Endometrium (tissue), 2 donors: ENCODE measurements at regions not wholly inside any gene's neighbourhood (a gene's known extent, or its start where the extent isn't known, plus 50 kb on each side); places are given as distances from the start of the nearest gene placed in this dataset.

ENCODE experiments used
- FAIRE-seq: peaks from 2 replicates; lab custom pipeline; 2012; peaks lifted over from hg19 to GRCh38; lab: Jason Lieb, UNC
- donor health status: control.
- donor health status: control.

- FAIRE-seq: no peak
These were observed 465.6 kb upstream of the LINC00305 start for GRCh38 chr18:64614446-64614845.

DNA sequence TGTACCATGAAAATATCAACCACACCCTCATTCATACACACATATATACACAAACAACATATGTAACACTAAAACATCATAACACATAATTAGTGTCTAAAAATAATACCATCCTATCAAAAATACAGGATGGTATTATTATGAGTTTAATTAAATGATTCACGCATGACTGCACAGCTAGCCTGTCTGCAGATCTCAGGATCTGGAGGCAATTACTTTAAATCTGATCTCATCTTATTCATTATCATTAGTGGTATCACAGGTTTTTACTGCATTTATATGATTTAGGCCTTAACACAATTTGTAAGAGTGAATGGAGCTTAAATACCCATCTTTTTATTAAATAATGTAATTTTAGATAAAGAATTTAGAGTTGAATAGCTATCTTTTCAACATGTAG, 443.4 kb upstream of the LINC00305 start:
- FAIRE-seq: no peak

- FAIRE-seq: no peak
These were observed 440.1 kb upstream of the LINC00305 start for GRCh38 chr18:64589000-64589399.

DNA sequence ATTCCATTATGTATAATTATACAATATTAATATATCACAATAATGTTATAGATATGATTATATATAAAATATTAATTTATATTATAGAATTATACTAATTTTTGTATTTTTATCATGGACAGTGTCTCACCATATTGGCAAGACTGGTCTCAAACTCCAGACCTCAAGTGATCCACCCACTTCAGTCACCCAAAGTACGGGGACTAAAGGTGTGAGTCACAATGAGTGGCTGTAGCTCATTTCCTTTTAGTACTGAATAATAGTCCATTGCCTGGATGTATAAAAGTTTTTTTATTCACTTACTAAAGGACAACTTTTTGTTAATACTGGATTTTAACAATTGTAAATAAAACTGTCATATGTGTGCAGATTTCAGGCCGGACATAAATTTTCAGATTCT, 417.6 kb upstream of the LINC00305 start:
- FAIRE-seq: no peak

- FAIRE-seq: no peak
These were observed 413.8 kb upstream of the LINC00305 start for GRCh38 chr18:64562651-64563050.

GRCh38 chr18:64546451-64546850, 397.6 kb upstream of the LINC00305 start:
- FAIRE-seq: no peak

DNA sequence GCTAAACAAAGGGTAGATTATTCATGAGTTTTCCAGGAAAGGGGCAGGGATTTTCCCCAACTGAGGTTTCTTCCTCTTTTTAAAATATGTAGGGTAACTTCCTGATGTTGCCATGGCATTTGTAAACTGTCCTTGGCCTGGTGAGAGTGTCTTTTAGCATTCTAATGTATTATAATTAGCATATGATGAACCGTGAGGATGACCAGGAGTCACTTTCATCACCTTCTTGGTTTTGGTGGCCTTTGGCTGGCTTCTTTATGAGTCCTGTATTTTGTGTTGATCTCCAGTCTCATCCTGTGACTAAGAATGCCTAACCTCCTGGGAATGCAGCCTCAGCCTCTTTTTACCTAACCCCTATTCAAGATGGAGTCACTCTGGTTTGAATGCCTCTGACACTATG, 391.0 kb upstream of the LINC00305 start:
- no peak for FAIRE-seq

GRCh38 chr18:64528646-64529045, 379.8 kb upstream of the LINC00305 start:
- no peak for FAIRE-seq

GRCh38 chr18:64519201-64519600, 370.3 kb upstream of the LINC00305 start:
- FAIRE-seq: no peak

DNA sequence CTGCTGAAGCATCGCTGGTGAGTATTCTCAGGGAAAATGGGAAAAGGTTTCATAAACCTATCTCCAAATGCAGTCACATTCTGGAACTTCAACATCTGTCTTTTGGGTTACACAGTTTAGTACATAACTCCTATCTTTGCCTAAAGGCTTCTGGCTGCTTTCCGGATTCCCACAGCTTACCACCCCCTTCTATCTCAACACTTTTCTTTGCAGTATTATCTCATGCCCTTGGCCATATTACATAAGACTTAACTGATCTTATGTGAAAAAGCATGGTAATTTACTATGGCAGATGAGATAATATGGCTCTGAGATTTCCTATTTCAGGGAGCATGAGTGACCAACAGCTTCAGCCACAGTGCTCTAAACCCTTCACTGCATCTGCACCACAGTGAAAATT, 369.3 kb upstream of the LINC00305 start:
- no peak for FAIRE-seq

- FAIRE-seq: no peak
These were observed 364.5 kb upstream of the LINC00305 start for GRCh38 chr18:64513401-64513800.

DNA sequence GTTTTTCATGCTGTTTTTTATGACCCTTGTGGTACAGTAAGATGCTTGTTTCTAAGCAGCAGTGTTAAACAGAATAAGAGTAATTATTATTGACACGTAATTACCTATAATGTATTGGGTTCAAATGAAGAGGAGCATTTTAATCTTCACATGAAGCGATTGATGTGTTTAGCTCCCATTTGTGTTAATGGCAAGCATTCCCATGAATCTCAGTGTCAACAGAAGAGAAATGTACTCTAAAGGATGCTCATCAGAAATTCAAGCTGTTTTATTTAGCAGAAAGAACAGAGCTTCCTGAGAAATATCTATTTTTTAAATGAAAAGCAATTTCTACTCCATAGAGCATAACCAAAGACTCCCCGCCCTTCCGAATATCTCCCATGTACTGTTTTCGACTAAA, 341.3 kb upstream of the LINC00305 start:
- FAIRE-seq: no peak

- peak; percentile 29 for FAIRE-seq
These were observed 339.8 kb upstream of the LINC00305 start for GRCh38 chr18:64488698-64489097.

DNA sequence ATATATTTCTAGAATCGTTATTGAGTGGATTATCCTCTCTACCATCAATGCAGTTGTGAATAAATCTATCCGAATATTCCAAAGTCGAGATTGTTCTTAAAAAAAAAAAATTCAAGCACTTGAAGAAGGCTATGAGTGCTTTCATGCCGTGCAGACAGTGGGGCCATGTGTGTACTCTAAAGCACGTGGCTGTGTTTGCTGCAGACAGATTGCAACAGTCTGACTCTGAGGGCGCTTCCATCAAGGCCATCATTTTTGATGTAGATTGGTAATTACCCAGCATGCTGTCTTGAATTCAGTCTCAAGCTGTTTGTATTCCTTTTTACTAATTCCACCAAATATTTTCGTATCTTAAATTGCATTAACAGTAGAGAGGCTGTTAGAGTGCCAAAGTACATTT, 325.9 kb upstream of the LINC00305 start:
- no peak for FAIRE-seq

DNA sequence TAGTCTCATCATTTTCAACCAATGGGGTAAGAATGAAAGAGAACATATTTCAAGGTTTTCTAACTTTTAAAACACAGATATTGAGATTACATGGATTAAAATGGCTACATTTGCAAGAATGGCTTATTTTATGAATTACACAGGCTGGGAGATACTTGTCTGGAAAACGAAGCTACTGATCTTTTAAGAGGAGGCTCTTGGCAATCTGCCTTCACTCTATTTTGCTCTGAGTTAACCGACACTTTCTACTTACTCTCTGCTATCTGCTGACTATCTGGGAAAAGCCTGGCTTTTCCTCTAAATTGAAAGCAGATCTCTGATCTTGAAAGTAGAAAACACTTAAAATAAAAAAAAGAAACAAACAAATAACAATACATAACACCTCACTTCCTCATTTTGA, 325.4 kb upstream of the LINC00305 start:
- FAIRE-seq: no peak

- no peak for FAIRE-seq
These were observed 300.5 kb upstream of the LINC00305 start for GRCh38 chr18:64449434-64449833.

DNA sequence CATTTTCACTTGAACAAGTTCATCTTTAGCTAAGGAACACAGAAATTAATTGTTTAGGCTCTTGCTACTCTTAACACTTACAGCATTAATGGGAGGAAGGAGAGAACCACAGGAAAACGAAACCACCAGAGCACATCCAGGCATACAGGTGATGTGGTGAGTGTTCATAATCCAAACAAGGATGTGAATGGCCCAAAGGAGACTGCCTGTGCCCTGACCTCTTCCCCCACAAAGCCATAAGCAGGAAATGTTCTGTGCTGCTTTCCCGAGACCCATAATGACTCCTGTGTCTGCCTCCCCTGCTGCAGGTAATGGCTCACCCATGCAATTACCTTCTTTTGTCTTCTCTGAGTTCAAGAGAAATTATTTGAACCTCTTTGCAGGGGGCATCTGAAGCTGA, 295.9 kb upstream of the LINC00305 start:
- FAIRE-seq: no peak

DNA sequence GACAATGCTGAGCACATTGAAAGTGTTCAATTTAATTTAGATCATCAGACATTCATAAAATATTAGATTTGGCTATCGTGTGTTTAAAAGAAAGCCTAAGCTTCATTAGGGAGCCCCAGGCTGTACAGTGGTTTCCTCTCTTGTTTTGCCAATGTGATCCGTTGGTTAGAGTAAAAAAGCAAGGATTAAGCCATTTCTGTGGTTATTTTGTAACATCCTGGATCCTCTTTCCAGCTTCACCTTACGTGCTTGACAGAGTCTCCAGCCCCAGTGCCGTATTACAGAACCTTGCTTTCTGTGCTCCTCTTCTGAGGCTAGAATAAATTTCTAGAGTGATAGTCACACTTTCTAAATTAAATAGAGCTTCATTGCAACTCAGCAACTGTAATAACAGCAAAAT, 289.3 kb upstream of the LINC00305 start:
- no peak for FAIRE-seq

DNA sequence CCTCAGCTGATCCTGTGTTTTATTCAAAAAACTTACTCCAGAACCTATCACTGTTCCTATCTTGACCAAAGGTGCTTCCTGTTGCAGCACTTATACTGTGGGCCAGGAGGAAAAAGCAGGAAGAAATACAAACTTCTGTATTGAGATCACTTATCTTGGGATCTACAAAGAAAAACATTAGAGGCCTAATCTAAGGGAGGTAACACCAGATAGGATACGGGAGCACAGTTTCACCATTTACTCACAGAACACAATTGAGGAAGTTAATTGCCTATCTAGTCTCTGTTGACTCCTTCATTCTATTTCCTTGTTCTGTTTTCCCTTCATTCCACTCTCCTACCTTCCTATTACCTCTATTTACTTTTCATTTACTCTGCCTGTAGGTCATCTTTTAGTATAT, 287.2 kb upstream of the LINC00305 start:
- no peak for FAIRE-seq

GRCh38 chr18:64419156-64419555, 270.3 kb upstream of the LINC00305 start:
- FAIRE-seq: no peak

GRCh38 chr18:64416990-64417389, 268.1 kb upstream of the LINC00305 start:
- no peak for FAIRE-seq

DNA sequence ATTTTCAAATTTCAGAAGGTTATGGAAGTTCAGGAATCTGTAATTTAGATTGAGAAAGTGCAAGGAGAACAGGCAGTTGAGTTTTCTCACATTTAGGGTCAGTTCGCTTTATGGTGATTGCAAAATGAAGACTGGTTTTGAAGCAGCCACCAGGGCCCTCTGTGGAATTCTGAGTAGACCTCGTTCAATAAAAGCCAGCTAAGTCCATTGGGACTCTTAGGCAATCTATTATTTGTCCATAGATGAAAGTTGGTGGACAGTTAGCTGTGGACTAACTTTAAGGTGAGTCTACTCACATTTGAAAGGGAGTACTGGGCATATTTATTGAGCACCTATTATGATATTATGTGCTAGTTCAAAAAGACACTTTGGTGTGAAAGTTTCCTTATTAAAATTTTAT, 266.3 kb upstream of the LINC00305 start:
- FAIRE-seq: no peak

DNA sequence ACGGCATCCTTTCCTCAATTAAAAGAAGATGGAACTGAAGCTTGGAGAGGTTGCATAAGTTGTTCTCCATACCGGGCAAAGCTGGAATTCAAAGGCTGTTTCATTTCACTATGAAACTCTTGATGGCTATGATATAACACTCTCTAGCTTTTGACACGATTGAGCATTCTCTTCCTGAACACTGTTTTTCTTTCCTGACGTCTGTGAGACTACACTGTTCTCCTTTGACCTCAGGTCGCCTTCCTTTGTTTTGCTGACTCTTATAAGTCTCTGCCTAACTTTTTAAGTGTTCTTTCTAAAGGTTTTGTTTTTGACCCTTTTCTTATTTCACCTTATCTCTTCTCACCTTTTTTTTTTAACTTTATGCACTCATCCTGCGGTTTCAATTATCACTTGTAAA, 261.8 kb upstream of the LINC00305 start:
- FAIRE-seq: no peak

DNA sequence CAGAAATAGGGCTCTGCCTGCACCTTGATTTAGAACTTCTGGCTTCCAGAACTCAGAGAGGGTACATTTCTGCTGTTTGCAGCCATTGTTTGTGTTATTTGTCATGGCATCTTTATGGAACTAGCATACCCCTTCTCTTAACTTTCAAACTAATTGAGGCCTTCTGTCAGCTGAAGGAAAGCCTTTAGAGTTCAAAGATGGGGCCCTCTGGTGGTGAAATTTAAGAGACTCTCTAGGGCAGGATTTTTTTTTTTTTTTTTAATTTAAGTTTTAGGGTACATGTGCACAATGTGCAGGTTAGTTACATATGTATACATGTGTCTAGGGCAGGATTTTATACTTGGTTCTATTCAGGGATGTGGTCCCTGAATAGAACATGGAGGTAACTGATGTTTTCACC, 260.6 kb upstream of the LINC00305 start:
- FAIRE-seq: no peak

DNA sequence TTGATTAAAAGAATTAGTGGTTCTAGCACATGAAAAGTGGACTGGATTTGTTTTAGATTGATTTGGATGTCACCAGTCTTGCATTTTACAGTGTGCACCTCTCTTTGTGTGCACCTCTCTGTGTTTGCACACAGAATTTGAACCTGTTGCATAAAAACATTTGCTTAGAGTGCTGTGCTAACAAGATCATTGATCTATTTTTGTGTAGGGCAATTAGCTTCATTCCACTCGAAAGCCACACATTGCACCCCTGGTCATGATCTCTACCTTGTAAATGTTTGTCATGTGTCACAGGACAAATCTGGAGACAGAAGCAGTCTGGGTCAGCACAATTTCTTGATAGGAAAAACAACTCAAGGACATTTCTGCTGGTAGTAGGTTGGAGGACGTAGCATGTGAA, 258.7 kb upstream of the LINC00305 start:
- no peak for FAIRE-seq
